IMR-90 (cell line): ENCODE measurements at regions not wholly inside any gene's neighbourhood (a gene's known extent, or its start where the extent isn't known, plus 50 kb on each side); places are given as distances from the start of the nearest gene placed in this dataset.

Experiments
- ATAC-seq: fragments of 200-7000 bp; cut with Tn5 transposase; 2 replicates; pipeline ENCODE4 v1.9.1; 2020; ENCODE audit warnings: low read depth, mild to moderate bottlenecking, moderate library complexity
- BruUV-seq: library from RNA; stranded (reverse); fragments of 400-500 nt; replicated peaks from 2 replicates; lab custom pipeline; 2021; lab: Mats Ljungman, UMichigan
- CTCF ChIA-PET: fragments of 300-600 bp; formaldehyde crosslinking; extraction: SDS; loops from one replicate; lab custom pipeline; 2021; ENCODE audit warnings: antibody characterized with exemption; lab: Yijun Ruan, JAX
- POLR2A ChIA-PET: fragments of 300-600 bp; sonication (Branson Sonifier 250); formaldehyde crosslinking; loops from one replicate; lab custom pipeline; 2022; ENCODE audit warnings: antibody characterized with exemption; ENCODE audit not compliant: unreplicated experiment; lab: Charles Lee
- DNase-seq: peaks from one replicate; pipeline ENCODE4 v3.0.0; 2013
- H2AFZ ChIP-seq: replicated peaks from 2 replicates; pipeline ENCODE3; 2013; ENCODE audit warnings: low read length, mild to moderate bottlenecking; ENCODE audit not compliant: poor library complexity
- H2AK5ac ChIP-seq: 2 replicates; pipeline ENCODE4 v1.6.1; 2013; ENCODE audit warnings: low read depth, low read length, inconsistent platforms
- H2AK9ac ChIP-seq: replicated peaks from 2 replicates; pipeline ENCODE3; 2013; ENCODE audit warnings: mild to moderate bottlenecking, low read depth, low read length, moderate library complexity; ENCODE audit not compliant: poor library complexity
- H2BK120ac ChIP-seq: 2 replicates; pipeline ENCODE4 v1.6.1; 2013; ENCODE audit warnings: low read depth, low read length, inconsistent platforms
- H2BK15ac ChIP-seq: 3 replicates; pipeline ENCODE4 v1.6.1; 2013; ENCODE audit warnings: low read depth, low read length, inconsistent platforms
- H2BK20ac ChIP-seq: 2 replicates; pipeline ENCODE4 v1.6.1; 2013; ENCODE audit warnings: low read depth, mild to moderate bottlenecking, inconsistent platforms, low read length, moderate library complexity
- H2BK5ac ChIP-seq: 2 replicates; pipeline ENCODE4 v1.6.1; 2013; ENCODE audit warnings: mild to moderate bottlenecking, low read depth, low read length, inconsistent platforms; ENCODE audit not compliant: poor library complexity, severe bottlenecking
- H3K14ac ChIP-seq: replicated peaks from 2 replicates; pipeline ENCODE4 v1.6.1; 2013; ENCODE audit warnings: low read depth, low read length, inconsistent platforms
- H3K18ac ChIP-seq: 2 replicates; pipeline ENCODE4 v1.6.1; 2013; ENCODE audit warnings: low read depth, low read length, control low read depth
- H3K23ac ChIP-seq: 2 replicates; pipeline ENCODE4 v1.6.1; 2013; ENCODE audit warnings: low read depth, low read length, inconsistent platforms
- H3K27ac ChIP-seq: 2 replicates; pipeline ENCODE4 v1.5.1; 2013; ENCODE audit warnings: mild to moderate bottlenecking, control low read depth, low read length; ENCODE audit not compliant: insufficient read depth
- H3K27me3 ChIP-seq: 2 replicates; pipeline ENCODE4 v1.6.1; 2013; ENCODE audit warnings: low read length; ENCODE audit not compliant: control insufficient read depth, insufficient read depth
- H3K36me3 ChIP-seq: 2 replicates; pipeline ENCODE4 v1.6.1; 2013; ENCODE audit warnings: low read length, mixed read lengths; ENCODE audit not compliant: control insufficient read depth, insufficient read depth
- H3K4ac ChIP-seq: 2 replicates; pipeline ENCODE4 v1.6.1; 2013; ENCODE audit warnings: low read depth, low read length, inconsistent platforms
- H3K4me1 ChIP-seq: 2 replicates; pipeline ENCODE4 v1.6.1; 2013; ENCODE audit warnings: low read length, mixed read lengths; ENCODE audit not compliant: control insufficient read depth, insufficient read depth
- H3K4me2 ChIP-seq: 2 replicates; pipeline ENCODE4 v1.6.1; 2013; ENCODE audit warnings: low read depth, mild to moderate bottlenecking, control low read depth, low read length, moderate library complexity
- H3K4me3 ChIP-seq: 2 replicates; pipeline ENCODE4 v1.5.1; 2013; ENCODE audit warnings: low read depth, mild to moderate bottlenecking, control low read depth, low read length, moderate library complexity; ENCODE audit not compliant: insufficient read depth
- H3K56ac ChIP-seq: 2 replicates; pipeline ENCODE4 v1.6.1; 2013; ENCODE audit warnings: low read length, inconsistent platforms; ENCODE audit not compliant: insufficient read depth; ENCODE audit errors: extremely low read depth
- H3K79me1 ChIP-seq, 2 experiments: 2 replicates each; pipeline ENCODE4 v1.6.1; 2013; ENCODE audit warnings: low read length in 2 of 2, inconsistent platforms in 1 of 2, low read depth in 1 of 2
- H3K9ac ChIP-seq: 2 replicates; pipeline ENCODE4 v1.6.1; 2013; ENCODE audit warnings: low read depth, low read length, control low read depth
- H3K9me1 ChIP-seq: 2 replicates; pipeline ENCODE4 v1.6.1; 2013; ENCODE audit warnings: low read length, inconsistent platforms; ENCODE audit not compliant: insufficient read depth
- H3K9me3 ChIP-seq: 2 replicates; pipeline ENCODE4 v1.6.1; 2013; ENCODE audit warnings: low read length; ENCODE audit not compliant: control insufficient read depth, insufficient read depth
- H4K20me1 ChIP-seq: 2 replicates; pipeline ENCODE4 v1.6.1; 2013; ENCODE audit warnings: low read length, inconsistent platforms; ENCODE audit not compliant: insufficient read depth
- H4K5ac ChIP-seq: 2 replicates; pipeline ENCODE4 v1.6.1; 2013; ENCODE audit warnings: mild to moderate bottlenecking, low read depth, low read length, control low read depth
- H4K8ac ChIP-seq, 2 experiments: 2 replicates each; pipeline ENCODE4 v1.6.1; 2013; ENCODE audit warnings: low read depth in 2 of 2, low read length in 2 of 2, control low read depth in 1 of 2, inconsistent platforms in 1 of 2
- H4K91ac ChIP-seq: 2 replicates; pipeline ENCODE4 v1.6.1; 2013; ENCODE audit warnings: low read depth, low read length, inconsistent platforms; ENCODE audit not compliant: insufficient read depth
- BHLHE40 ChIP-seq: fragments of 150-350 bp; IDR thresholded peaks from 2 replicates; pipeline ENCODE4 v1.6.1; 2016; ENCODE audit warnings: mild to moderate bottlenecking, low read depth, low read length
- MAZ ChIP-seq: IDR thresholded peaks from 2 replicates; pipeline ENCODE4 v1.6.1; 2012; ENCODE audit warnings: low read depth, mild to moderate bottlenecking, low read length, improper control_type of control experiment, moderate library complexity, borderline replicate concordance
- NFE2L2 ChIP-seq: fragments of 150-350 bp; IDR thresholded peaks from 2 replicates; pipeline ENCODE4 v1.6.1; 2016; ENCODE audit warnings: low read depth, mild to moderate bottlenecking, low read length
- POLR2A ChIP-seq: IDR thresholded peaks from 2 replicates; pipeline ENCODE4 v1.6.1; 2012; ENCODE audit warnings: mild to moderate bottlenecking, low read depth, low read length
- RAD21 ChIP-seq: IDR thresholded peaks from 2 replicates; pipeline ENCODE4 v1.6.1; 2012; ENCODE audit warnings: low read length, improper control_type of control experiment
- RCOR1 ChIP-seq: IDR thresholded peaks from 2 replicates; pipeline ENCODE4 v1.6.1; 2012; ENCODE audit warnings: mild to moderate bottlenecking, low read length, improper control_type of control experiment; ENCODE audit not compliant: insufficient replicate concordance
- RFX5 ChIP-seq: IDR thresholded peaks from 2 replicates; pipeline ENCODE4 v1.8.0; 2012; ENCODE audit warnings: low read depth, mild to moderate bottlenecking, low read length, moderate library complexity
- WGBS, 2 experiments: methylation state at CpG; one replicate each; pipeline versions ENCODE4 v1.1.5 to v1.1.7; 2013; ENCODE audit warnings: missing lambda C conversion rate in 2 of 2; ENCODE audit not compliant: insufficient read length in 1 of 2; ENCODE audit errors: extremely low coverage in 2 of 2; 5-methylcytosine and 5-hydroxymethylcytosine counted together
- dilution Hi-C: fragments of 300-500 bp; cut with HindIII; formaldehyde crosslinking; loops from one replicate; pipeline ENCODE4 v1.14.3; 2018; ENCODE audit warnings: low sequenced_read_pairs; ENCODE audit not compliant: unreplicated experiment
- in situ Hi-C: fragments of 300-500 bp; cut with MboI; formaldehyde crosslinking; loops from 3 replicates; pipeline ENCODE4 v1.14.3; 2019; ENCODE audit warnings: low sequenced_read_pairs, inconsistent platforms, mixed read lengths
- intact Hi-C: fragments of 100-400 bp; cut with micrococcal nuclease; formaldehyde crosslinking; loops from 2 replicates; pipeline ENCODE4 v1.10.0; 2022

GRCh38 chr2:146161256-146161882, 1641.5 kb upstream of the ZEB2 start:
- Histone ChIP-seq H3K18ac (no peak overlapping the region), H3K56ac (no peak overlapping the region), H4K8ac (no peak overlapping the region), H3K27me3 (no peaks in the 10 kb centered on the region; the same call in 1 of the 2 replicates), H2AFZ (no peak overlapping the region), H4K5ac (no peak overlapping the region), H3K79me1 (no peaks in the 10 kb centered on the region), H2BK15ac (no peak overlapping the region), H3K23ac (no peak overlapping the region), H4K91ac (no peak overlapping the region), H3K36me3 (no peaks in the 10 kb centered on the region), H2BK120ac (no peak overlapping the region), H3K4ac (no peak overlapping the region), H3K4me3 (no peak overlapping the region), H3K27ac (no peak overlapping the region), H4K20me1 (no peaks in the 10 kb centered on the region), H3K9ac (no peak overlapping the region), H3K4me1 (no peaks in the 10 kb centered on the region), H3K9me3 (no peaks in the 10 kb centered on the region), H2AK5ac (no peak overlapping the region), H2BK20ac (no peak overlapping the region), H2AK9ac (no peak overlapping the region), H2BK5ac (no peak overlapping the region), H3K14ac (no peak overlapping the region), H3K9me1 (no peaks in the 10 kb centered on the region; the same call in 1 of the 2 replicates), H3K4me2 (no peak overlapping the region)
- no CpG with 5 or more reads among the region's 3 CpGs for WGBS, 2 experiments
- dilution Hi-C loops, result no loop called here
- BruUV-seq, result no TSS peak
- ATAC-seq (no peak), DNase-seq (no peak)
- POLR2A ChIA-PET, result no interaction called here
- in situ Hi-C loops, result no loop called here
- CTCF ChIA-PET, result no interaction called here
- intact Hi-C loops, result no loop called here
- TF ChIP-seq RFX5 (no peak), MAZ (no peak), BHLHE40 (no peak), NFE2L2 (no peak), POLR2A (no peak), RAD21 (no peak), RCOR1 (no peak)
